ENCODE measurements at regions not wholly inside any gene's neighbourhood (a gene's known extent, or its start where the extent isn't known, plus 50 kb on each side); places are given as distances from the start of the nearest gene placed in this dataset.

DNA sequence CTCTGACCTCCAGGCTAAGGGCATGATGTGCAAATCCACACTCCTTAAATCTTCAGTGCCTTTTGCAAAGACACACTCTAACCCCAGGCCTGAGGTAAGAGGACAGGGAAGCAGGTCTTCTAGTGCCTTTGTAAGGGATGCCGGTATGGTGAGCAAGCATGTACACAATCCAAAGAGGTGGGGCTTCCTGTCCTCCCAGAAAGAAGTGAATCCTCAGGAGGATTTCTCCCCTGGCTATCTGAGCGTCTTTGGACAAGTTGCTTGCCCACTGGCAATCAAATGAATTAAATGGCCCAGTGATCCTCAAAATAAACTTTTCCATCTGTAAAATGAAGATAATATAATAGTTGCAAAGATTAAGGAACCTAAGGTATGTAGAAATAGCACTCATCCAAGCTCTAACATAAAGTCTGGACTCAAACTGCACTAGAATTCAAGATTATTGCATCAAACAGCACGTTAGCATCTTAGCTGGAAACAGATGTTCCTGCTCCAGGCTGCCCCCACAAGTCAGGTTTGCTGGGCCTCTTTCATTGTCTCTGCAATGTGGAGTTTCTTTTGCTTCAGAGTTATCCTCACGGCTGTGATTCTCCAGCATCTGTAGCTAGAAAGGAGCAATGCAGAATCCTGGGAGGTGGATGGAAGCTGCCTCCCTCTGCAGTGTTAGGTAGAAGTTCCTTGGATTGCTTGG is 249.6 kb downstream of the TSHZ3 start:
- Histone ChIP-seq H3K4me3 (ENCODE audit: low read length in 2 of 2) (no peak overlapping the region), H3K9me3 (ENCODE audit: control insufficient read depth in 2 of 2, low read length in 2 of 2) (no peaks in the 10 kb centered on the region), H3K27ac (ENCODE audit: low read depth in 2 of 2, low read length in 2 of 2) (no peak overlapping the region), H3K36me3 (ENCODE audit: control insufficient read depth in 2 of 2, insufficient read depth in 2 of 2, low read length in 2 of 2) (no peaks in the 10 kb centered on the region), H3K9ac (ENCODE audit: low read depth in 1 of 2, low read length in 2 of 2) (no peak overlapping the region), H3K27me3 (ENCODE audit: control insufficient read depth in 2 of 2, insufficient read depth in 2 of 2, low read length in 2 of 2) (no peaks in the 10 kb centered on the region), H3K4me1 (ENCODE audit: control insufficient read depth in 2 of 2, insufficient read depth in 2 of 2, low read length in 2 of 2) (peaks cover 0 to 3% of the 10 kb centered on the region in 2 donors)

GRCh38 chr19:31098836-31099235 is 250.4 kb downstream of the TSHZ3 start:
- H3K4me3 ChIP-seq (ENCODE audit: low read length in 2 of 2), result no peak overlapping the region
- H3K9me3 ChIP-seq (ENCODE audit: control insufficient read depth in 2 of 2, low read length in 2 of 2), result no peaks in the 10 kb centered on the region
- no peaks in the 10 kb centered on the region for H3K36me3 ChIP-seq (ENCODE audit: control insufficient read depth in 2 of 2, insufficient read depth in 2 of 2, low read length in 2 of 2)
- H3K27me3 ChIP-seq (ENCODE audit: control insufficient read depth in 2 of 2, insufficient read depth in 2 of 2, low read length in 2 of 2), result no peaks in the 10 kb centered on the region
- no peak overlapping the region for H3K9ac ChIP-seq (ENCODE audit: low read depth in 1 of 2, low read length in 2 of 2)
- H3K27ac ChIP-seq (ENCODE audit: low read depth in 2 of 2, low read length in 2 of 2), result no peak overlapping the region
- H3K4me1 ChIP-seq (ENCODE audit: control insufficient read depth in 2 of 2, insufficient read depth in 2 of 2, low read length in 2 of 2), result peaks cover 0 to 3% of the 10 kb centered on the region in 2 donors

DNA sequence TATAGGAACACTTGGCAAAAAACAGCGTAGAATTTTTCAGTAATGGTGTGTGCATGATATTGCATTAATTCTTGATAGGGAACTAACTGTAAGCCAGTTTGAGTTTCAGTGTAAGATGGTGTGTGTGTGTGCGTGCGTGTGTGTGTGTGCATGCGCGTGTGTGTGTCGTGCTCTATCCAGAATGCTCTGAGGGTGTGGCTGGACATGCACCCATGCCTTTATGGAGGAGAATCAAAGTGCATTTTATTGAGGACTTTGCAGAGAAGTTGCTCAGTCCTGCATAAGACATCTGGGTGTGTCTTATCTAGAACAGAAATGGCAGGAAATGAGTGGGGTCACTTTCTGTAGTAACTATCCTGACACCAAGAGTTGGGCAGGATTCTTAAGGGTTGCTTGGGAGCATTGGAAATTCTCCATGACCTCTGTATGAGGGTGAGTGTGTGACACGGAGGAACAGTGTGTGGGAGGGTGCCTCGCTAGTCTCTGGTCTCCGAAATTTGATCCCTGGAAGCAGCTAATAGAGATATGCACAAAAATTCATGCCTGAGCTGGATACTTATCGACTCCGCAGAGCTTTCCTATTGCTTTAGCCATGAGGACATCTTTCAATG is 252.2 kb downstream of the TSHZ3 start:
- no peaks in the 10 kb centered on the region for H3K36me3 ChIP-seq (ENCODE audit: control insufficient read depth in 2 of 2, insufficient read depth in 2 of 2, low read length in 2 of 2)
- H3K4me3 ChIP-seq (ENCODE audit: low read length in 2 of 2), result no peak overlapping the region
- no peak overlapping the region for H3K27ac ChIP-seq (ENCODE audit: low read depth in 2 of 2, low read length in 2 of 2)
- H3K4me1 ChIP-seq (ENCODE audit: control insufficient read depth in 2 of 2, insufficient read depth in 2 of 2, low read length in 2 of 2), result peaks cover 0 to 3% of the 10 kb centered on the region in 2 donors
- H3K27me3 ChIP-seq (ENCODE audit: control insufficient read depth in 2 of 2, insufficient read depth in 2 of 2, low read length in 2 of 2), result no peaks in the 10 kb centered on the region
- no peaks in the 10 kb centered on the region for H3K9me3 ChIP-seq (ENCODE audit: control insufficient read depth in 2 of 2, low read length in 2 of 2)
- no peak overlapping the region for H3K9ac ChIP-seq (ENCODE audit: low read depth in 1 of 2, low read length in 2 of 2)

DNA sequence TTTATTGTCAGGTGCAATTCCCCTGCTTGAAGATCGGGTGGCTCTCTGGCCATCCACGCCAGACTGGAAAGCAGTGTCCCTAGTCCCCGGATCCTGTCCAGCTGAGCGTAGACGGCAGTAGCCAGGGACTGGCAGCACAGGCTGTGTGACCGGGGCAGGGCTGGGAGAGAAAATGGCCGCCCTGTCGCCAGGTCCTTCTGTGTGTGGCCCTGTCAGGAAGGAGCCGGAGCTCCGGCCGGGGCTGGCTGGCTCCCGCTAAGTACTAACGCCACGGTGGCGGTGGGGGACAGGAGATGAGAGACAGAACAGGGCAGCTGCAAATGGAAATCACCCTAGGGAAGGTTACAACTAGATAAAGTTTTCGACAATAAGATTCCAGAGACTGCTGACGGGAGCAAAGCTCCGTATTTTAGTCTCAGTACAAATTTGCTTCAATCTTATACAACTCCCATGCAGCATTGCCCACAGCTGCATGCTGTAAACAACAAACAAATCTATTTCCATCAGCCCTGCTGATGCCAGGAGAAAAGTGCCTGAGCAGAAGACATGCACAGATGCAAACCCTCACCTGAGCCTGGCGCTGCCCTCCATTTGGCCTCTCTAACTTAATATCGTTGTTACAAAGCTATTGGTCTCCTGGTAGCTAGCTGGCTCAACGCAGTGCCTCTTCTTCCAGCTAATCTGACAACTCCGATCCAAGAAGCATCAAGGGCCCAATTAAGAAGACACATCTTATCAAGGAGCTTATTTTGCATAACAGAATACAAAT is 253.0 kb downstream of the TSHZ3 start:
- Histone ChIP-seq H3K9me3 (ENCODE audit: control insufficient read depth in 2 of 2, low read length in 2 of 2) (no peaks in the 10 kb centered on the region), H3K9ac (ENCODE audit: low read depth in 1 of 2, low read length in 2 of 2) (no peak overlapping the region), H3K36me3 (ENCODE audit: control insufficient read depth in 2 of 2, insufficient read depth in 2 of 2, low read length in 2 of 2) (no peaks in the 10 kb centered on the region), H3K27ac (ENCODE audit: low read depth in 2 of 2, low read length in 2 of 2) (no peak overlapping the region), H3K4me3 (ENCODE audit: low read length in 2 of 2) (no peak overlapping the region), H3K27me3 (ENCODE audit: control insufficient read depth in 2 of 2, insufficient read depth in 2 of 2, low read length in 2 of 2) (no peaks in the 10 kb centered on the region), H3K4me1 (ENCODE audit: control insufficient read depth in 2 of 2, insufficient read depth in 2 of 2, low read length in 2 of 2) (peaks cover 0 to 3% of the 10 kb centered on the region in 2 donors)

- no peaks in the 10 kb centered on the region for H3K9me3 ChIP-seq (ENCODE audit: control insufficient read depth in 2 of 2, low read length in 2 of 2)
- no peak overlapping the region for H3K27ac ChIP-seq (ENCODE audit: low read depth in 2 of 2, low read length in 2 of 2)
- H3K27me3 ChIP-seq (ENCODE audit: control insufficient read depth in 2 of 2, insufficient read depth in 2 of 2, low read length in 2 of 2), result no peaks in the 10 kb centered on the region
- H3K36me3 ChIP-seq (ENCODE audit: control insufficient read depth in 2 of 2, insufficient read depth in 2 of 2, low read length in 2 of 2), result no peaks in the 10 kb centered on the region
- H3K9ac ChIP-seq (ENCODE audit: low read depth in 1 of 2, low read length in 2 of 2), result no peak overlapping the region
- H3K4me1 ChIP-seq (ENCODE audit: control insufficient read depth in 2 of 2, insufficient read depth in 2 of 2, low read length in 2 of 2), result peaks cover 0 to 3% of the 10 kb centered on the region in 2 donors
- no peak overlapping the region for H3K4me3 ChIP-seq (ENCODE audit: low read length in 2 of 2)
Observed at GRCh38 chr19:31095100-31095804, 254.0 kb downstream of the TSHZ3 start.

- H3K4me1 ChIP-seq (ENCODE audit: control insufficient read depth in 2 of 2, insufficient read depth in 2 of 2, low read length in 2 of 2), result peaks cover 0 to 3% of the 10 kb centered on the region in 2 donors
- H3K9me3 ChIP-seq (ENCODE audit: control insufficient read depth in 2 of 2, low read length in 2 of 2), result no peaks in the 10 kb centered on the region
- no peak overlapping the region for H3K9ac ChIP-seq (ENCODE audit: low read depth in 1 of 2, low read length in 2 of 2)
- H3K27me3 ChIP-seq (ENCODE audit: control insufficient read depth in 2 of 2, insufficient read depth in 2 of 2, low read length in 2 of 2), result no peaks in the 10 kb centered on the region
- no peak overlapping the region for H3K4me3 ChIP-seq (ENCODE audit: low read length in 2 of 2)
- H3K27ac ChIP-seq (ENCODE audit: low read depth in 2 of 2, low read length in 2 of 2), result no peak overlapping the region
- H3K36me3 ChIP-seq (ENCODE audit: control insufficient read depth in 2 of 2, insufficient read depth in 2 of 2, low read length in 2 of 2), result no peaks in the 10 kb centered on the region
Observed at GRCh38 chr19:31092274-31092673, 257.0 kb downstream of the TSHZ3 start.

GRCh38 chr19:31089681-31090080 is 259.6 kb downstream of the TSHZ3 start:
- H3K9me3 ChIP-seq (ENCODE audit: control insufficient read depth in 2 of 2, low read length in 2 of 2), result no peaks in the 10 kb centered on the region
- no peak overlapping the region for H3K27ac ChIP-seq (ENCODE audit: low read depth in 2 of 2, low read length in 2 of 2)
- no peak overlapping the region for H3K9ac ChIP-seq (ENCODE audit: low read depth in 1 of 2, low read length in 2 of 2)
- H3K4me1 ChIP-seq (ENCODE audit: control insufficient read depth in 2 of 2, insufficient read depth in 2 of 2, low read length in 2 of 2), result no peaks in the 10 kb centered on the region
- H3K4me3 ChIP-seq (ENCODE audit: low read length in 2 of 2), result no peak overlapping the region
- no peaks in the 10 kb centered on the region for H3K27me3 ChIP-seq (ENCODE audit: control insufficient read depth in 2 of 2, insufficient read depth in 2 of 2, low read length in 2 of 2)
- H3K36me3 ChIP-seq (ENCODE audit: control insufficient read depth in 2 of 2, insufficient read depth in 2 of 2, low read length in 2 of 2), result no peaks in the 10 kb centered on the region

GRCh38 chr19:31085125-31085524 is 264.1 kb downstream of the TSHZ3 start:
- H3K27ac ChIP-seq (ENCODE audit: low read depth in 2 of 2, low read length in 2 of 2), result no peak overlapping the region
- H3K4me3 ChIP-seq (ENCODE audit: low read length in 2 of 2), result no peak overlapping the region
- H3K27me3 ChIP-seq (ENCODE audit: control insufficient read depth in 2 of 2, insufficient read depth in 2 of 2, low read length in 2 of 2), result no peaks in the 10 kb centered on the region
- no peak overlapping the region for H3K9ac ChIP-seq (ENCODE audit: low read depth in 1 of 2, low read length in 2 of 2)
- H3K4me1 ChIP-seq (ENCODE audit: control insufficient read depth in 2 of 2, insufficient read depth in 2 of 2, low read length in 2 of 2), result no peaks in the 10 kb centered on the region
- H3K9me3 ChIP-seq (ENCODE audit: control insufficient read depth in 2 of 2, low read length in 2 of 2), result no peaks in the 10 kb centered on the region
- H3K36me3 ChIP-seq (ENCODE audit: control insufficient read depth in 2 of 2, insufficient read depth in 2 of 2, low read length in 2 of 2), result no peaks in the 10 kb centered on the region

GRCh38 chr19:31083105-31083504 is 266.1 kb downstream of the TSHZ3 start:
- Histone ChIP-seq H3K36me3 (ENCODE audit: control insufficient read depth in 2 of 2, insufficient read depth in 2 of 2, low read length in 2 of 2) (no peaks in the 10 kb centered on the region), H3K9ac (ENCODE audit: low read depth in 1 of 2, low read length in 2 of 2) (no peak overlapping the region), H3K9me3 (ENCODE audit: control insufficient read depth in 2 of 2, low read length in 2 of 2) (no peaks in the 10 kb centered on the region), H3K4me1 (ENCODE audit: control insufficient read depth in 2 of 2, insufficient read depth in 2 of 2, low read length in 2 of 2) (no peaks in the 10 kb centered on the region), H3K27me3 (ENCODE audit: control insufficient read depth in 2 of 2, insufficient read depth in 2 of 2, low read length in 2 of 2) (no peaks in the 10 kb centered on the region), H3K27ac (ENCODE audit: low read depth in 2 of 2, low read length in 2 of 2) (no peak overlapping the region), H3K4me3 (ENCODE audit: low read length in 2 of 2) (no peak overlapping the region)

Data from mucosa of rectum (tissue), 2 donors.